ENCODE measurements at regions not wholly inside any gene's neighbourhood (a gene's known extent, or its start where the extent isn't known, plus 50 kb on each side); places are given as distances from the start of the nearest gene placed in this dataset.

DNA sequence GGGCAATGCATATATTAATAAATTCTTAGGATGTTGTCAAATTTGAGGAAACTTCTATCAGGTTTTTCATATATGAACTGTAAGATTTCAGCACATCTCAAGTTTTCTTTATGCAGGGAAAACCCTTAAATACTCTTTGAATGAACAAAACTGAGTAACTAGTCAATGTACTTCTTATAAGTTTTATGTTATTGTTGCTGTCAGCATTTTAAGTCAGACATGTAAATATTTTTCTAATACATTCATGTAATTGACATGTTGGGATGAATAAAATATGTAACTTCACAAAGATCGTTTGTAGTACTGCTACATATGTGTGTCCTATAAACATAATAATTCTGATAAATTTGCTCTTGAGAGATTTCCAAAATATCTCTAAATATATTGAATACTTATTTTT is 109.6 kb downstream of the BMP4 start:
- Histone ChIP-seq H3K36me3 (no peaks in the 10 kb centered on the region), H3K27ac (no peak overlapping the region), H3K4me3 (replicated peaks in 1 of 3) (no peak overlapping the region), H3K4me1 (peaks cover 0 to 7% of the 10 kb centered on the region in 2 donors), H3K27me3 (no peaks in the 10 kb centered on the region), H3K9me3 (no peaks in the 10 kb centered on the region)
- intact Hi-C loops (cut with DNase I) = no loop called here
- 91 to 92% methylated on average over 1 of the region's 1 CpG for WGBS, 2 donors
- TF ChIP-seq, protein P1, sequence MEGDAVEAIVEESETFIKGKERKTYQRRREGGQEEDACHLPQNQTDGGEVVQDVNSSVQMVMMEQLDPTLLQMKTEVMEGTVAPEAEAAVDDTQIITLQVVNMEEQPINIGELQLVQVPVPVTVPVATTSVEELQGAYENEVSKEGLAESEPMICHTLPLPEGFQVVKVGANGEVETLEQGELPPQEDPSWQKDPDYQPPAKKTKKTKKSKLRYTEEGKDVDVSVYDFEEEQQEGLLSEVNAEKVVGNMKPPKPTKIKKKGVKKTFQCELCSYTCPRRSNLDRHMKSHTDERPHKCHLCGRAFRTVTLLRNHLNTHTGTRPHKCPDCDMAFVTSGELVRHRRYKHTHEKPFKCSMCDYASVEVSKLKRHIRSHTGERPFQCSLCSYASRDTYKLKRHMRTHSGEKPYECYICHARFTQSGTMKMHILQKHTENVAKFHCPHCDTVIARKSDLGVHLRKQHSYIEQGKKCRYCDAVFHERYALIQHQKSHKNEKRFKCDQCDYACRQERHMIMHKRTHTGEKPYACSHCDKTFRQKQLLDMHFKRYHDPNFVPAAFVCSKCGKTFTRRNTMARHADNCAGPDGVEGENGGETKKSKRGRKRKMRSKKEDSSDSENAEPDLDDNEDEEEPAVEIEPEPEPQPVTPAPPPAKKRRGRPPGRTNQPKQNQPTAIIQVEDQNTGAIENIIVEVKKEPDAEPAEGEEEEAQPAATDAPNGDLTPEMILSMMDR (IDR thresholded peaks at IDR 0.05) = no peak
- TF ChIP-seq POLR2A (IDR thresholded peaks at IDR 0.05) = no peak
- DNase-seq = no peak

DNA sequence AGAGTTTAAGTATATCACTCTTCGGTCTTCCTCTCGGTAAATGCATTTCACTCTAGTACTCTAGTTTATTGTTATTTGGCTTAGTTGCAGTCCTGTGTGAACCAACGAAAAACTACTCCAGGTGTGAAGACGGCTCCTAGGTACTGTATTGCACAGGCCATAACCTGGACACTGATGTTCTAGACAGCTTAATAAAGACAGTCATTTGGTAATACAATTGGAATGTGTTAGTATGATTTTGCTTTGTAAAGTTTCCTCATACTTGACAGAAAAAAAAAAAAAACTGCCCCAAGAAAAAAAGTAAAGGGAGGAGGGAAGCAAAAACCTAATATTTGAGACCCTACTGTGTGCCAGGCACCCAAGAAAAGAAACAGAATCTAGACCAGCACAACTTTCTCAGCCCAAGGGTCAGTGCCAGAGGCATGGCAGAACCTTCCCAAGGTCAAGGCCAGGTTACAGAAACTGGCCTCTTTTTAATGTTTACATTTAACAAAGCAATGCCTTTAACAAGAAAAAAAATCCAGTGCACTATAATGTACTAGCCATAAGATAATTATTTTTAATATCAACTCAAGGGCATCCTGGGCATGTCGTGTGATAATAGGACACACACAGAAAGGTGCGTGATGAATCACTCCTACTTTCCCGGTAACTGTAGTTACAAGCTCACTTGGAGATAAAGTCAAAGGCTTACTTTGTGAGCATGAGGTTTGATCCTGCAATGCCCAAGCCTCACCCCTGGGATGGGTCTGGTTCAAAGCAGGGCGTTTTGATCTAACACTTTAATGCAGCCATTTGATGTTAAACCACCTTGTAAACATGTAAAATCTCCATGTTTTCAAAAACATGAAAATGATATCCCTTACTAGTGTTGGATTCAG is 110.6 kb downstream of the BMP4 start:
- Histone ChIP-seq H3K9me3 (no peaks in the 10 kb centered on the region), H3K4me3 (replicated peaks in 1 of 3) (no peak overlapping the region), H3K36me3 (no peaks in the 10 kb centered on the region), H3K4me1 (peaks cover 0 to 3% of the 10 kb centered on the region in 2 donors), H3K27me3 (no peaks in the 10 kb centered on the region), H3K27ac (no peak overlapping the region)
- no peak for TF ChIP-seq POLR2A (IDR thresholded peaks at IDR 0.05)
- TF ChIP-seq, protein P1 (IDR thresholded peaks at IDR 0.05) = no peak
- WGBS, 2 donors = 87 to 90% methylated on average over 8 of the region's 8 CpGs
- intact Hi-C loops (cut with DNase I) = no loop called here
- no peak for DNase-seq

DNA sequence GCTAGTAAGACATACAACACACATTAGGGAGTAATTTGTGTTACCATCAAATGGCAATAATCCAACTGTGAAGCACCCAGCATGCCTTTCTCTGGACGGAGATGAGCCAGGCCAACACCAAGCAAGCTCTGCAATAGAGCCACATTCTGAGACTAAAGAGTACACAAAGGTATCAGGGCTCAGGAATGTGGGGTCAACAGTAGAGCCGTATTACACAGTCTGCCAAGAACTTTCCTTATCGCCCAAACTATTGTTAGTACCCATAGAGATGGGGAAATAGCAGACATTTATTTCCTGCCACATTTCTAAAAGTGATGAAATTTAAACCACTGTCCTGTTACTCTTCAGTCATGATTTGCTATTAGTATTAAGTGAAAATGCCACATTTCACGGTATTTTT is 113.7 kb downstream of the BMP4 start:
- Histone ChIP-seq H3K27ac (no peak overlapping the region), H3K27me3 (no peaks in the 10 kb centered on the region), H3K4me1 (no peaks in the 10 kb centered on the region), H3K4me3 (replicated peaks in 1 of 3) (no peak overlapping the region), H3K36me3 (no peaks in the 10 kb centered on the region), H3K9me3 (no peaks in the 10 kb centered on the region)
- WGBS, 2 donors = 56% methylated on average over 4 of the region's 4 CpGs
- DNase-seq = no peak
- TF ChIP-seq, protein P1 (IDR thresholded peaks at IDR 0.05) = no peak
- no peak for TF ChIP-seq POLR2A (IDR thresholded peaks at IDR 0.05)
- intact Hi-C loops (cut with DNase I) = no loop called here

DNA sequence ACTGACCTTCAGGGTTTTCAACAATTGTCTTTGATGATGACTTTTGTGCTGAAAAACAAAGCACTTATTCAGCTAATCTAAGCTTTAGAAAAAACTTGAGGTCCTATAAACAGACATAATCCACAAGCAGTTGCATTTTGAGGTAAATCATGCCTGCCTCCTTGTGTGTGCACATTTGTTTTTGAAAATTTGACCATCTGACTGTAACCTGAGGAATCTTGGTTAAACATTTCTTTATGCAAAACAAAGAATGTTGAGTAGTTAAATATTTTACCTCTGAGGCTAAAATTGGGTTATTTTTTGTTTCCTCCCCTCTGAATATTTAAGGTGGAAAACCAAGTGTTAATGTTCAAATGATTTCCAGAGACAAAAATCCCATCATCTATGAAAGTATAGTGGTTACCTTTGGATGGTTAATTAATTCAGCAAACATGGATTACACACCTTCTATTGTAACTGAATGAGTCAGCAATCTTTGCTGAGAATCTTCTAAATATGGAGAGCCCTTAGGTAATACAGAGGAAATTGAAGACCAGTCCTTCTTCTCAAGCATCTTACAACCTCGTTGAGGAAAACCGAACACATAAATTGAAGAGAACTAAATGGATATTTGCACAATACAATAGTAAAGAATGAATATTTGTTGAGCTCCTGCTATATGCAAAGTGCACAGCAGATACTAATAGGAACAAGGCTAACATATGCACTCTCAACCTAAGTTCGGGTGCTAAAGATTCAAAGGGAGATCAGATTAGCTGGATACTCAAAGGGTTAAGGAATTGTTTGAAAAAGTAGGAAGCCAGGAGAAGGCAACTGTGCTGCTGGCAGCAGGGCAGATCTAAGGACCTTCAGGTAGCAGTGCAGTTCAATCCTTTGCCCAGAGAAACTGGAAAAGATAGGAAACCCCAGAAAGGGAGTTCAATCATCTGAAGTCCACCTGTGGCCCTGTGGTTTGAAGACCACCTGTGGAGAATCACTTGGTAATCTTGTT is 115.2 kb downstream of the BMP4 start:
- DNase-seq = no peak
- H3K27ac ChIP-seq = no peak overlapping the region
- H3K9me3 ChIP-seq = no peaks in the 10 kb centered on the region
- no peaks in the 10 kb centered on the region for H3K27me3 ChIP-seq
- intact Hi-C loops (cut with DNase I) = no loop called here
- TF ChIP-seq POLR2A (IDR thresholded peaks at IDR 0.05) = no peak
- no peak overlapping the region for H3K4me3 ChIP-seq (replicated peaks in 1 of 3)
- H3K36me3 ChIP-seq = no peaks in the 10 kb centered on the region
- no peaks in the 10 kb centered on the region for H3K4me1 ChIP-seq
- WGBS, 2 donors = 76 to 78% methylated on average over 3 of the region's 3 CpGs

DNA sequence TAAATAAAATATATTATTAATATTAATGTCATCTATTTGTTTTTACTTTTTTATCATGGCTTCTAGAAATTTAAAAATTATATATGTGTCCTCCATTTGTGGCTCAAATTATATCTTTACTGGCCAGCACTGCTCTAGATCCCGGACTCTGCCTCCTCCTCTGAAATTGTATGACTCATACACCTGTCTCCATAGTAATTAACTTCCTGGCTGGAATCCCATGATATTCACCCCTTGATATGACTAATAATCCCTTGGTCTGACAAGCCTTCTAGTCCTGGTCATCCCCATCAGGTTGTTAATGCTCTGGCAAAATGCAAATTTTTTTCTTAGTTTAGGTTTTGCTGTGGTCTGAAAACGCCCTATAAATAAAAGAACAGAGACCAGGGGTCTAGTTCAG is 116.2 kb downstream of the BMP4 start:
- no peaks in the 10 kb centered on the region for H3K9me3 ChIP-seq
- no peaks in the 10 kb centered on the region for H3K27me3 ChIP-seq
- no peak for DNase-seq
- no peaks in the 10 kb centered on the region for H3K36me3 ChIP-seq
- H3K27ac ChIP-seq = no peak overlapping the region
- no peak overlapping the region for H3K4me3 ChIP-seq (replicated peaks in 1 of 3)
- TF ChIP-seq, protein P1 (IDR thresholded peaks at IDR 0.05) = no peak
- no peak for TF ChIP-seq POLR2A (IDR thresholded peaks at IDR 0.05)
- H3K4me1 ChIP-seq = no peaks in the 10 kb centered on the region
- intact Hi-C loops (cut with DNase I) = no loop called here
- WGBS, 2 donors = 85 to 88% methylated on average over 2 of the region's 2 CpGs

All from thyroid gland (tissue), 4 donors.